B cell (primary cell): ENCODE measurements at regions not wholly inside any gene's neighbourhood (a gene's known extent, or its start where the extent isn't known, plus 50 kb on each side); places are given as distances from the start of the nearest gene placed in this dataset.

ENCODE experiments used
- ATAC-seq: fragments of 200-7000 bp; cut with Tn5 transposase; one replicate; pipeline ENCODE4 v1.10.0; 2021; ENCODE audit warnings: low read depth, mild to moderate bottlenecking, moderate number of reproducible peaks, moderate library complexity
- CTCF ChIA-PET: fragments of 350-600 bp; sonication (Branson Sonifier 250); formaldehyde crosslinking; loops from one replicate; lab custom pipeline; 2021; ENCODE audit warnings: antibody characterized with exemption, inconsistent platforms; lab: Charles Lee
- POLR2A ChIA-PET: fragments of 350-600 bp; sonication (Branson Sonifier 250); formaldehyde crosslinking; loops from one replicate; lab custom pipeline; 2021; ENCODE audit warnings: antibody characterized with exemption; lab: Charles Lee
- DNase-seq: peaks from one replicate; pipeline ENCODE4 v3.0.0; 2013
- H2AFZ ChIP-seq: 2 replicates; pipeline ENCODE4 v1.6.1; 2012; ENCODE audit warnings: mild to moderate bottlenecking, low read depth, low read length; ENCODE audit not compliant: insufficient read depth, poor library complexity, severe bottlenecking
- H3K27ac ChIP-seq, 2 donors: 1 replicate in 1 of 2; 2 replicates in 1 of 2; pipeline ENCODE4 v1.5.1; 2012 to 2013; ENCODE audit warnings: low read length in 2 of 2, mild to moderate bottlenecking in 2 of 2, moderate library complexity in 1 of 2
- H3K27me3 ChIP-seq, 4 experiments: fragments of 200-600 bp in 1 of 4; sonication (generic) in 1 of 4; replicated peaks in 1 of 4; 1 replicate in 2 of 4; 2 replicates in 2 of 4; pipeline versions ENCODE4 v1.6.1 to v1.7.0; 2013 to 2016; ENCODE audit warnings: low read length in 3 of 4, mild to moderate bottlenecking in 2 of 4, mixed read lengths in 1 of 4, moderate library complexity in 1 of 4; ENCODE audit not compliant: insufficient read depth in 4 of 4, control insufficient read depth in 3 of 4; ENCODE audit errors: control extremely low read depth in 1 of 4
- H3K36me3 ChIP-seq, 2 experiments: replicated peaks in 1 of 2; 1 replicate in 1 of 2; 2 replicates in 1 of 2; pipeline versions ENCODE4 v1.6.1 to v1.7.1; 2013; ENCODE audit warnings: low read length in 1 of 2; ENCODE audit not compliant: insufficient read depth in 2 of 2, control insufficient read depth in 1 of 2; ENCODE audit errors: control extremely low read depth in 1 of 2, extremely low read depth in 1 of 2
- H3K4me1 ChIP-seq, 2 donors: fragments of 200-600 bp in 1 of 2; sonication (generic) in 1 of 2; 1 replicate in 1 of 2; 2 replicates in 1 of 2; pipeline versions ENCODE4 v1.5.1 to v1.6.1; 2013 to 2017; ENCODE audit warnings: low read length in 2 of 2; ENCODE audit not compliant: control insufficient read depth in 2 of 2, insufficient read depth in 2 of 2
- H3K4me2 ChIP-seq: replicated peaks from 2 replicates; pipeline ENCODE3; 2012; ENCODE audit warnings: mild to moderate bottlenecking, low read depth, low read length; ENCODE audit not compliant: poor library complexity, severe bottlenecking
- H3K4me3 ChIP-seq, 5 experiments: fragments of 200-600 bp in 1 of 5; sonication (generic) in 1 of 5; 1 replicate in 3 of 5; 2 replicates in 2 of 5; pipeline versions ENCODE4 v1.5.1 to v1.7.0; 2011 to 2016; ENCODE audit warnings: low read length in 4 of 5, mild to moderate bottlenecking in 4 of 5, low read depth in 2 of 5, control low read depth in 1 of 5, moderate library complexity in 1 of 5; ENCODE audit not compliant: insufficient read depth in 1 of 5; ENCODE audit errors: control extremely low read depth in 1 of 5, extremely low read depth in 1 of 5
- H3K79me2 ChIP-seq: fragments of 200-600 bp; sonication (generic); one replicate; pipeline ENCODE4 v1.6.0; 2016; ENCODE audit warnings: low read length; ENCODE audit not compliant: control insufficient read depth, insufficient read depth
- H3K9ac ChIP-seq: fragments of 200-600 bp; sonication (generic); 2 replicates; pipeline ENCODE4 v1.6.1; 2017; ENCODE audit warnings: mild to moderate bottlenecking, low read length, moderate library complexity
- H3K9me3 ChIP-seq, 3 donors: one replicate each; pipeline versions ENCODE4 v1.6.1 to v1.7.1; 2013; ENCODE audit warnings: low read length in 2 of 3; ENCODE audit not compliant: control insufficient read depth in 2 of 3, insufficient read depth in 1 of 3; ENCODE audit errors: control extremely low read depth in 1 of 3
- H4K20me1 ChIP-seq: 2 replicates; pipeline ENCODE4 v1.6.0; 2012; ENCODE audit warnings: mild to moderate bottlenecking, low read length; ENCODE audit not compliant: insufficient read depth, control insufficient read depth, poor library complexity, severe bottlenecking
- H3K27ac Mint-ChIP-seq: one replicate; pipeline ENCODE4 v1.8.0; 2021; ENCODE audit warnings: mixed read lengths
- H3K27me3 Mint-ChIP-seq: one replicate; pipeline ENCODE4 v1.8.0; 2021; ENCODE audit warnings: mixed read lengths
- H3K4me1 Mint-ChIP-seq: one replicate; pipeline ENCODE4 v1.8.0; 2021; ENCODE audit warnings: mixed read lengths
- H3K4me3 Mint-ChIP-seq: one replicate; pipeline ENCODE4 v1.8.0; 2021; ENCODE audit warnings: mixed read lengths
- H3K9me3 Mint-ChIP-seq: one replicate; pipeline ENCODE4 v1.8.0; 2022; ENCODE audit warnings: mixed read lengths; ENCODE audit not compliant: insufficient read depth
- CTCF ChIP-seq: fragments of 200-600 bp; IDR thresholded peaks from one replicate; pipeline ENCODE4 v1.8.0; 2022; ENCODE audit warnings: antibody characterized with exemption, mild to moderate bottlenecking
- EZH2 ChIP-seq: IDR thresholded peaks from 2 replicates; pipeline ENCODE4 v1.6.1; 2012; ENCODE audit warnings: borderline replicate concordance, low read depth, mild to moderate bottlenecking, moderate library complexity, low read length; ENCODE audit not compliant: insufficient read depth, poor library complexity, severe bottlenecking
- WGBS: methylation state at CpG from one replicate; pipeline ENCODE4 v1.1.5; 2013; ENCODE audit warnings: missing lambda C conversion rate; ENCODE audit not compliant: insufficient coverage; 5-methylcytosine and 5-hydroxymethylcytosine counted together
- intact Hi-C: fragments of 100-400 bp; cut with micrococcal nuclease; formaldehyde crosslinking; loops from one replicate; pipeline ENCODE4 v1.10.0; 2022

GRCh38 chr2:5379811-5380210 is 312.4 kb upstream of the SOX11 start:
- Mint-ChIP-seq H3K27ac (no peak overlapping the region), H3K4me3 (no peak overlapping the region), H3K4me1 (no peaks in the 10 kb centered on the region), H3K9me3 (no peaks in the 10 kb centered on the region), H3K27me3 (peaks cover 4% of the 10 kb centered on the region)
- Histone ChIP-seq H3K4me2 (no peak overlapping the region), H3K4me3 (no peak overlapping the region), H4K20me1 (no peaks in the 10 kb centered on the region), H3K36me3 (no peaks in the 10 kb centered on the region), H3K27me3 (no peaks in the 10 kb centered on the region), H3K4me1 (no peaks in the 10 kb centered on the region), H3K9ac (no peak overlapping the region), H3K27ac (no peak overlapping the region), H2AFZ (no peak overlapping the region), H3K79me2 (no peaks in the 10 kb centered on the region), H3K9me3 (peaks cover 0 to 10% (median 0%) of the 10 kb centered on the region in 3 donors)
- ChIA-PET POLR2A (no interaction called here), CTCF (interaction anchor here (0.9 kb wide), 1 partner anchor 14 kb away, joined by 3 read pairs; no protein-coding TSS in a partner anchor)
- ATAC-seq (no peak), DNase-seq (no peak)
- intact Hi-C loops = no loop called here
- TF ChIP-seq EZH2 (no peak), CTCF (no peak)
- no CpG with 5 or more reads among the region's 1 CpG for WGBS

- intact Hi-C loops = no loop called here
- no peaks in the 10 kb centered on the region for H3K4me1 ChIP-seq
- DNase-seq (no peak), ATAC-seq (no peak)
- no peak overlapping the region for H3K9ac ChIP-seq
- H3K4me3 Mint-ChIP-seq = no peak overlapping the region
- H3K4me3 ChIP-seq = no peak overlapping the region
- H3K27ac Mint-ChIP-seq = no peak overlapping the region
- no peaks in the 10 kb centered on the region for H3K9me3 Mint-ChIP-seq
- no peaks in the 10 kb centered on the region for H3K4me1 Mint-ChIP-seq
- ChIA-PET CTCF (no interaction called here), POLR2A (no interaction called here)
- no peak overlapping the region for H3K27ac ChIP-seq
- H2AFZ ChIP-seq = no peak overlapping the region
- WGBS = 91% methylated on average over 2 of the region's 3 CpGs
- H3K79me2 ChIP-seq = no peaks in the 10 kb centered on the region
- no peaks in the 10 kb centered on the region for H4K20me1 ChIP-seq
- H3K27me3 ChIP-seq = no peaks in the 10 kb centered on the region
- no peak overlapping the region for H3K4me2 ChIP-seq
- H3K9me3 ChIP-seq = peaks cover 0 to 14% (median 0%) of the 10 kb centered on the region in 3 donors
- H3K36me3 ChIP-seq = no peaks in the 10 kb centered on the region
- TF ChIP-seq CTCF (no peak), EZH2 (no peak)
- H3K27me3 Mint-ChIP-seq = no peaks in the 10 kb centered on the region
Observed at GRCh38 chr2:5385596-5385995, 306.6 kb upstream of the SOX11 start.
